GM12864 (cell line): ENCODE measurements at regions not wholly inside any gene's neighbourhood (a gene's known extent, or its start where the extent isn't known, plus 50 kb on each side); places are given as distances from the start of the nearest gene placed in this dataset.

Source experiments
- DNase-seq: peaks from one replicate; pipeline ENCODE4 v3.0.0-alpha.2; 2011; ENCODE audit warnings: low read depth
- H3K4me3 ChIP-seq: 2 replicates; pipeline ENCODE4 v1.5.1; 2011; ENCODE audit warnings: mild to moderate bottlenecking, low read depth, low read length, control low read depth
- TF ChIP-seq, protein P1 (sequence below): IDR thresholded peaks from 2 replicates; pipeline ENCODE4 v1.5.1; 2011; ENCODE audit warnings: low read depth, mild to moderate bottlenecking, moderate library complexity, low read length, control low read depth, inconsistent platforms; ENCODE audit errors: missing control alignments

DNA sequence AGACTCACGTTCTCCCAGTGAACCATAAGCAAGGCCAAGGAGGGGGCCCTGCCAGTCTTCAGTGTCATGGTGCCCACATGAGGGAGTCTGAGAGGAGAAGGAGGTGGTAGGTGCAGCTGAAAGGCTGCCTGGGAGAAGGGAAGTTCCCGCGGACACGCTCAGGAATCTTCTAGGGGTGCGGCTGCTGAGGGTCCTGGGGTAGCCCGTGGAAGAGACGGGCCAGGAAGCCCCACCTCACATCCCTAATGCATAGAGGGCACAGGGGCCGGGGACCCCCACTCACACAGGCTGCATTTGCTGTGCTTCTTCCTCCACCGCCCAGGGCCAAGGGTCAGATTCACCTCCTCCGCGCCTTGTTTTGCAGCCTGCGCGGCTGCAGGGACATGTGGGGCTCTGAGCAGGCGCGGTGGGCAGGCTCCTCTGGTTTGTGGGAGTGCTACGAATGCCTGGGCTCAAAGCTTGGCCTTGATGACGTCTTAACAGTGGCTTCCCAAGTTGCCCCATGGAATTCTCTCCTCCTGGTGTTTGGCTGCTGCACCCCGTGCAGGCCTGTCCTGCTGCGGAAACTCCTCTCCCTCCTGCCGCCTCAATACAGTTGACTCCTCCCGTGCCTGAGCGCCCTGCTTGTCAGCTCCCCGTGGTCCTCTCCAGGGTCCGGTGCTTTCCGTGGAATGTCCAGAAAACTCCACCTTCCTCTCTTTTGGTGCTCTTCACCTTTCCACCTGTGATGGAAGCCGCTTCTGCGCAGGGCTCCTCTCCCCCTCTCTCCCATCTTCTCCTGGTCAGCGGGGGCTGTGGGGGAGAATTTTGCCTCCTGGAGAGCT, 95.7 kb downstream of the VAPA start:
- no peak overlapping the region for H3K4me3 ChIP-seq
- TF ChIP-seq, protein P1, sequence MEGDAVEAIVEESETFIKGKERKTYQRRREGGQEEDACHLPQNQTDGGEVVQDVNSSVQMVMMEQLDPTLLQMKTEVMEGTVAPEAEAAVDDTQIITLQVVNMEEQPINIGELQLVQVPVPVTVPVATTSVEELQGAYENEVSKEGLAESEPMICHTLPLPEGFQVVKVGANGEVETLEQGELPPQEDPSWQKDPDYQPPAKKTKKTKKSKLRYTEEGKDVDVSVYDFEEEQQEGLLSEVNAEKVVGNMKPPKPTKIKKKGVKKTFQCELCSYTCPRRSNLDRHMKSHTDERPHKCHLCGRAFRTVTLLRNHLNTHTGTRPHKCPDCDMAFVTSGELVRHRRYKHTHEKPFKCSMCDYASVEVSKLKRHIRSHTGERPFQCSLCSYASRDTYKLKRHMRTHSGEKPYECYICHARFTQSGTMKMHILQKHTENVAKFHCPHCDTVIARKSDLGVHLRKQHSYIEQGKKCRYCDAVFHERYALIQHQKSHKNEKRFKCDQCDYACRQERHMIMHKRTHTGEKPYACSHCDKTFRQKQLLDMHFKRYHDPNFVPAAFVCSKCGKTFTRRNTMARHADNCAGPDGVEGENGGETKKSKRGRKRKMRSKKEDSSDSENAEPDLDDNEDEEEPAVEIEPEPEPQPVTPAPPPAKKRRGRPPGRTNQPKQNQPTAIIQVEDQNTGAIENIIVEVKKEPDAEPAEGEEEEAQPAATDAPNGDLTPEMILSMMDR: no peak
- no peak for DNase-seq

DNA sequence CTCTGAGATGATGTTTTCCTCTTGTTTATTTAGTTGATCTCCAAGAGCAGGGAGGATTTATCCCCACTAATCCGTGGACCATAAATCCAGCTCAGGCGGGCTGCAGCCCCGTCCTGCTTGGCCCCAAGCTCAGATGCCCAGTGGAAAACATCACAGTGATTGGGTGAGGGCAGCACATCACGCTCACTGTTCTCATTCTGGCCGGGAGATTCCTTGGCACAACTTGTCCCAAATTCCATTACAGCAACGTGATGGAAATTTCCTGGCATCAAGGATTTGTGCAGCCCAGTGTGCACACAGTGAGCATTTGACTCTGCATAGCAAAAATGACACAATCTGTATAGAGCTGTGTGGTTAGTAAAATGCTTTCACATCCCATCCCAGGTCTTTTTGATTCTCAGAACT, 96.8 kb downstream of the VAPA start:
- DNase-seq: no peak
- no peak overlapping the region for H3K4me3 ChIP-seq
- TF ChIP-seq, protein P1: no peak

DNA sequence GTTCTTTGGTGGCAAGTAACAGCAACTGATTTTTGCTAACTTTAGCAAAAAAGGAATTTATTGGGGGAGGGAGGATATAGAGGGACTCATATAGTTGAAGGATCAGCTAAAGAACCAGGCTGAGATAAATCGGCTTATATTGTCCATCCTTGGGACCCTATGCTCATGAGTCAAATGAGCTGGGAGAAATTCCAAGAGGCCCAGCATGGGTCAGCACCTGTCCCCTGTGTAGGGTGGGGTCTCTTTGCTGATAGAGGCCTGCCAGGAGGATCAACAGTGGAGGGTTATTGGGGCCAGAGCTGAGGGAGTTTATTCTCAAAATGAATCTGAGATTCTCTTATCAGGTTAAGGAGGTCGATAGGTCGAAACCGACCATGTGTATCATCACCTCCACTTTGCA, 97.2 kb downstream of the VAPA start:
- H3K4me3 ChIP-seq: no peak overlapping the region
- TF ChIP-seq, protein P1: no peak
- DNase-seq: no peak

DNA sequence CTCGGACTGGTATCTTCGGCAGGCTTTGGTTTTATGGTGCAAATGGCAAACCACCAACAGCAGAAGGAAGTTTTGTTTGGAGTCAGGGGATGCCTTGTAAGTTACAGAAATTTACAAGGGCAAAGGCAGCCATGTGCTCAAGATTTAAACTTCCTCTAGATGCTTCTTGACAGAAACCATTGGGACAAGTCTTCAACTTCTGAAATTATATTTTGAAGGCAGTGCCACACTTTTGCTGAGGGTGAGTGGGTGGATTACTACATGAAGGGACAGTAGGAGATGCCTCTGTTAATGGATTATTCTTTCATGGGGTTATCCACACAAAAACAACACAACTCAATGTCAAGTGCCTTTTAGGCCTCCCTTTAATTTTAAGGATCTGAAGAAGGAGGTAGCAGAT, 97.9 kb downstream of the VAPA start:
- no peak overlapping the region for H3K4me3 ChIP-seq
- TF ChIP-seq, protein P1: no peak
- no peak for DNase-seq

DNA sequence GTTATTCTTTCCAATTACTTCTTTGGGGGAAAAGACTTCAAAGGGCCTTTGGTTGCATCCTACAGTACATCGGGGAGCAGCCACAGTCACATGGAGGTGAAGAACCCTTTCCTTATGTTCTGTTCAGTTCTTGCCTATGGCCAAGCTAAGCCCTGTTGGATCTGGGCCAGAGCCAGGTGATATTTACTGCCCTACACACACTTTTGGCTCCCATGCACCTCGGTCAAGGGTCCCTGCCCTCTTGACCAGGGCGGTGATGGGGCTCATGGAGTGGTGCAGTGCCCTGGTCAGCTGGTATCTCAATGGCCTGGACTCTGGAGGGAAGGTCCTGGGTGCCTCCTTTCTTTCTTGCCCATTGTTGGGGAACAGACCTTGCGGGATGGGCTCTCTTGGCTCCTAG, 98.7 kb downstream of the VAPA start:
- DNase-seq: no peak
- TF ChIP-seq, protein P1: no peak
- no peak overlapping the region for H3K4me3 ChIP-seq

DNA sequence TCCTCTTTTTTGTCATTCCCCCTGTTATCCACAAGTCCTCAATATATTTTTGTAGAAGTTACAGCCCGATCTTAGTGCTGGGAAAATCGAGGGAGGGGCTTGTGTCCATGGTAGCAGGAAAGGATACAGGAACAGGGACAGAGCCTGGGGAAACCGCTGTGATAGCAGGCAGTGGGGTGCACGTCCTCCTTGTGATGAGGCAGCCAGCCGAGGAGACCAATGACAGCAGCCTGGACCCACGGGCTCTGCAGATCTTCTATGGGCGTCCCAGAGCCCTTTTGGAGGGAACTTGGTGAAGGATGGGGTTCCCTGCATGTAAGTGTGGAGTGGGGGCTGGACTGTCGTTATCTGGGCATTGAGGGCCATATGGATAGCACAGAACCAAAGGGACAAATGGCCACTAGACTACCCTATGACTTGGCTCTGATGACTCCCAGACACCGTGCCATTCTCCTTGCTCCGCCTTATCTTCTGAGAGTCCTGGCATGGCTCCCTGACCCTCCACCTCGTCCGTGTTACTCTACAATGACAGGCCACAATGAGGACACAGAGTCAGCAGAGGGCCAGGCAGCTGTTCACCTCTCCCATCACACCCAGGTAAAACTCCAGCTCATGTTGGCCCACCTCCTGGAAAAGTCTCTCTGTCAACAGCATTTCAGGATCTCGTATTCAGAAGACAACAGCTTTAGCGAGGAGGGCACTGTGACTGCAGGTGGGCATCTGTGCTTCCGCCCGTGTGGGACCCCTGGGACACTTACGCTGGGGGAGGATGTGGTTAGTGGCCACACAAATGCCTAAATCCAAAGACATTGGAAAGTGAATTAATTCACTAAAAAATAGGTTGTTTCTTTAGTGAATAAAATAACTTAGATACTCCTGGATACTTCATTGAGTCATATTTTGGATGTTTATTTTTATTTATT, 100.1 kb downstream of the VAPA start:
- no peak for DNase-seq
- no peak overlapping the region for H3K4me3 ChIP-seq
- TF ChIP-seq, protein P1: no peak
